Tibial artery (tissue), 4 donors: ENCODE measurements at regions not wholly inside any gene's neighbourhood (a gene's known extent, or its start where the extent isn't known, plus 50 kb on each side); places are given as distances from the start of the nearest gene placed in this dataset.

Experiments
- DNase-seq, 2 donors: peaks; one replicate each; pipeline ENCODE4 v3.0.0-alpha.2; 2019
- H3K27ac ChIP-seq, 2 donors: fragments of 200-600 bp; sonication (generic) in 1 of 2; 1 replicate in 1 of 2; 2 replicates in 1 of 2; pipeline ENCODE4 v1.5.1; 2018 to 2019; ENCODE audit warnings: mild to moderate bottlenecking in 1 of 2
- H3K27me3 ChIP-seq, 2 donors: fragments of 200-600 bp; sonication (generic) in 1 of 2; one replicate each; pipeline versions ENCODE4 v1.5.1 to v1.6.0; 2016 to 2019
- H3K36me3 ChIP-seq, 3 donors: fragments of 200-600 bp; sonication (generic) in 2 of 3; one replicate each; pipeline ENCODE4 v1.5.1; 2016 to 2019; ENCODE audit warnings: mild to moderate bottlenecking in 2 of 3
- H3K4me1 ChIP-seq, 4 donors: fragments of 200-600 bp; sonication (generic) in 2 of 4; 1 replicate in 3 of 4; 2 replicates in 1 of 4; pipeline ENCODE4 v1.5.1; 2016 to 2019
- H3K4me3 ChIP-seq, 2 donors: fragments of 200-600 bp; sonication (generic) in 1 of 2; 1 replicate in 1 of 2; 2 replicates in 1 of 2; pipeline ENCODE4 v1.5.1; 2018 to 2019; ENCODE audit warnings: mild to moderate bottlenecking in 2 of 2
- H3K9me3 ChIP-seq, 3 donors: fragments of 200-600 bp; sonication (generic) in 1 of 3; one replicate each; pipeline ENCODE4 v1.5.1; 2016 to 2019
- CTCF ChIP-seq, 2 experiments: fragments of 200-600 bp in 1 of 2; fragments of 450-650 bp in 1 of 2; IDR thresholded peaks; one replicate each; pipeline ENCODE4 v1.5.1; 2017 to 2019; ENCODE audit warnings: antibody characterized with exemption in 2 of 2, mild to moderate bottlenecking in 1 of 2, moderate library complexity in 1 of 2
- intact Hi-C: fragments of 100-400 bp; cut with DNase I; formaldehyde crosslinking; loops from one replicate; pipeline ENCODE4 v1.15.0; 2023; ENCODE audit warnings: low total_unique reads

- Histone ChIP-seq H3K36me3 (no peaks in the 10 kb centered on the region), H3K9me3 (no peaks in the 10 kb centered on the region), H3K27me3 (no peaks in the 10 kb centered on the region), H3K4me1 (no peaks in the 10 kb centered on the region), H3K4me3 (no peak overlapping the region), H3K27ac (no peak overlapping the region)
- intact Hi-C loops, result no loop called here
- no peak for TF ChIP-seq CTCF (IDR thresholded peaks at IDR 0.05)
- DNase-seq, result no peak
Observed at GRCh38 chr18:24799720-24800119, 339.3 kb downstream of the HRH4 start.

GRCh38 chr18:24801001-24801400 is 340.6 kb downstream of the HRH4 start:
- intact Hi-C loops, result no loop called here
- no peak for DNase-seq
- H3K27ac ChIP-seq, result no peak overlapping the region
- no peaks in the 10 kb centered on the region for H3K9me3 ChIP-seq
- TF ChIP-seq CTCF (IDR thresholded peaks at IDR 0.05), result no peak
- no peaks in the 10 kb centered on the region for H3K4me1 ChIP-seq
- no peaks in the 10 kb centered on the region for H3K27me3 ChIP-seq
- no peaks in the 10 kb centered on the region for H3K36me3 ChIP-seq
- no peak overlapping the region for H3K4me3 ChIP-seq

GRCh38 chr18:24802456-24802855 is 342.0 kb downstream of the HRH4 start:
- Histone ChIP-seq H3K9me3 (no peaks in the 10 kb centered on the region), H3K4me1 (no peaks in the 10 kb centered on the region), H3K36me3 (no peaks in the 10 kb centered on the region), H3K27me3 (no peaks in the 10 kb centered on the region), H3K4me3 (no peak overlapping the region), H3K27ac (no peak overlapping the region)
- TF ChIP-seq CTCF (IDR thresholded peaks at IDR 0.05), result no peak
- intact Hi-C loops, result no loop called here
- no peak for DNase-seq

GRCh38 chr18:24805156-24805555 is 344.7 kb downstream of the HRH4 start:
- Histone ChIP-seq H3K27me3 (no peaks in the 10 kb centered on the region), H3K36me3 (no peaks in the 10 kb centered on the region), H3K4me1 (no peaks in the 10 kb centered on the region), H3K9me3 (no peaks in the 10 kb centered on the region), H3K27ac (no peak overlapping the region), H3K4me3 (no peak overlapping the region)
- TF ChIP-seq CTCF (IDR thresholded peaks at IDR 0.05), result no peak
- intact Hi-C loops, result no loop called here
- no peak for DNase-seq

- no peaks in the 10 kb centered on the region for H3K36me3 ChIP-seq
- H3K9me3 ChIP-seq, result no peaks in the 10 kb centered on the region
- intact Hi-C loops, result no loop called here
- no peak overlapping the region for H3K4me3 ChIP-seq
- DNase-seq, result no peak
- H3K4me1 ChIP-seq, result no peaks in the 10 kb centered on the region
- H3K27ac ChIP-seq, result no peak overlapping the region
- TF ChIP-seq CTCF (IDR thresholded peaks at IDR 0.05), result no peak
- H3K27me3 ChIP-seq, result no peaks in the 10 kb centered on the region
Observed at GRCh38 chr18:24809173-24809950, 348.9 kb downstream of the HRH4 start.
